ENCODE measurements at regions not wholly inside any gene's neighbourhood (a gene's known extent, or its start where the extent isn't known, plus 50 kb on each side); places are given as distances from the start of the nearest gene placed in this dataset.
"Not testable (repeated sequence)": the region's sequence is repeated elsewhere in the genome, so short reads cannot be mapped to it uniquely, and the experiment has no call there.

DNA sequence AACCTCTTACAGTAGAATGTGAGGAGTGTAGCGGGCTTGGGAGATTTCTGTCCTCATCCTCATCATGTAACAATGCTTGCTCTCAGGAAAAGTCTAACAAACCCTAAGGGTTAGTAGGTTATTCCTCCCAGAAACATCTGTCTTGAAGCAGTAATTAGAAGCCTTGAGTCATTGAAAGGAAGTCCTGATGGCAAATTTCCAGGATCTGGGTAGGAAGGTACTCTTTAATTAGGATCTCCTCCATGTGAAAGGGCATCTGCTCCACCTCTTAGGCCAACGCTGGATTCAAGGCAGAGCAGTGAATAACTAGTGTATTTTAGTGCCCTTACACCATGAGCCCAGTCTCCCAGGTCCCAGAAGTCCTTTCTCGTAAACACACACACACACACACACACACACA, 106.6 kb upstream of the BARHL2 start:
- no peak for DNase-seq

DNA sequence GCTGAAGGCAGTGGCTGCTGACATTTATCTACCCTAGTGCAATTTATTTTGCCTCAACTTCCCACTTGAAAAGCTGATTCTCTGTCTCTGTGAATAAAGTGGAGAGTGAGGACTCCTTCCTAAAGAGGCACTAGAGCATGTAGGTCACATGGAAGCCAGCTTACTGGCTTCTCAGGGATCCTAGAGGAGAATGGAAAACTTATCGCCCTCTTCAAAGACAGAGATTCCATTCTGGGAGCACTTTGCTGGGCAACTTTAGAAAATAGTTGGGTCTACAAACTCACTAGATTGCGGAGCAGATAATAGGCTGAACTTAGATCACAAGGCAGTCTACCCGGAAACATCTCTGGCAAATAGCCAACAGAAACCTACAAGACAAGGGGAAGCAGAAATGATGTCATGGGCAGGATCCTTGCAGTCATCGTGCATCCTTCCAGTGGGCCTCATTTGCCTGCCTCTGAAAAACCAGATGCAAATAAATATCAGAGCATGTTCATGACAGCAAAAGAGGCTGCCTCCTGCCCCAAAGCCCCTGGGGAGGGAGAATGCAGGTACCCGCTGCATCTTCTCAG, 104.8 kb upstream of the BARHL2 start:
- no peak for DNase-seq

GRCh38 chr1:90821152-90821787, 104.2 kb upstream of the BARHL2 start:
- no peak for DNase-seq

DNA sequence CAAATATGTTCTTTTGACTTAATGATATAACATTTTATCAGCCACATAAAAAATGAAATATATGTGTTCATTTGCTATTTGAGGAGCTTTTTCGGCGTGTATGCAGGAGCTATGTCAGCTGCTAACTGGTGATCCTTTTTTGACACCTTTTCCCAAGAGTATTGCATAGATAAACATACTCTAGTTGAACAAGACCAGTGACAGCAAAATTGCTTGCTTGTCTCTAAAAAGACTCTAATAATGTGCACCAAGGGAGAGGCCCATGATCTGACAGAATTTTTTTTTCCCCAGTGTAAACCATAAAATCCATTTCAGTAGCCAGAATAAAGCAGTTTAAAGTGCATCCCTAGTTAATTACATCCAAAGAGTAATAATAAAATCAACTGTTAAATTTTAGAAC, 103.6 kb upstream of the BARHL2 start:
- DNase-seq = no peak

GRCh38 chr1:90817399-90817798, 100.3 kb upstream of the BARHL2 start:
- DNase-seq = no peak

- not testable (repeated sequence) for DNase-seq
Measured at GRCh38 chr1:90812237-90812636, 95.1 kb upstream of the BARHL2 start.

DNA sequence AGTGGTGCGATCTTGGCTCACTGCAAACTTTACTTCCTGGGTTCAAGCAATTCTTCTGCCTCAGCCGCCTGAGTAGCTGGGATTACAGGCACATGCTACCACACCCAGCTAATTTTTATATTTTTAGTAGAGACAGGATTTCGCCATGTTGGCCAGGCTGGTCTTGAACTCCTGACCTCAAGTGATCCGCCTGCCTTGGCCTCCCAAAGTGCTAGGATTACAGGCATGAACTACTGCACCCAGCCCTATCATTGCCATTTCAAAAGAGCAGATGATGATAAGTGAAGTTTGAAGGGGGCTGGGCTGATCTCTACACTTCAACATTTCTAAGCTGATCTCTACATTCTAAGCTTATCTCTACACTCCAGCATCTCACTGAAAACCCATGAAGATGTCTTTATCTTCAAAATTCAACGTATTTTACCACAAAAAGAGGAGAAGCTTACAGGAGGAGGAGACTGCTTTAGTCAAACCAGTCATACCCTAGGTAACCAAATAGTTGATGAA, 94.4 kb upstream of the BARHL2 start:
- DNase-seq = not testable (repeated sequence)

DNA sequence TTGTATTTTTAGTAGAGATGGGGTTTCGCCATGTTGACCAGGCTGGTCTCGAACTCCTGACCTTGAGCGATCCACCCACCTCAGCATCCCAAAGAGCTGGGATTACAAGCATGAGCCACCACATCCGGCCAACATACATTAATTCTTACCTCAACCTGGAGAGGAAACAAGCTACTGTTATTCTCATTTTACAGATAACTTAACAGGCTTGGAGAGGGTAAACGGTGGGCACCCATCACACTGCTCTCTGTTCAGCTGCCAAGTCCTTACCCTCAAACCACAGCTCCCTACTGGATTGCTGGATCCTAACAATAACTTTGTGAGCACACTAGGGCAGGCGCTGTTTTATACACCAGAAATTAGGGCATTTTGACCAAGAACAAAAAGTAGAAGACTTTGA, 93.6 kb upstream of the BARHL2 start:
- no peak for DNase-seq

DNA sequence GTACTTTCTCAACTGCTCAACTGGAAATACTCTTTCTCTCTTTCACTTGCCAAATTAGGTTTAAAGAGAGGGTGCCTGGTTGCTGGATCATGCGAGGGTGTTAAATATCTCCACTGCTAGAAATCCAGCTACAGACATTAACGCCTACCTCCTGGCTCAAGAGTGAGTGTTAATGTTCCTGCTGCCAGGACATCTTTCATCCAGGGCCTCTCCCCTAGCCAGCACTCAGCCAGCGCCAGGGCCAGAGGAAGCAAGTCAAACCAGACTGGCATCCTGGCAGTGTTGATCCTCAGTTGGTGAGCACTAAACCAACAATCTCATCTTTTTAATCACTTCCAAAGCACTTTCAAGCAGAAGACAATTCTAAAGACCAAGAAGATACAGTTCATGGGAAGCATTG, 92.9 kb upstream of the BARHL2 start:
- DNase-seq = no peak

DNA sequence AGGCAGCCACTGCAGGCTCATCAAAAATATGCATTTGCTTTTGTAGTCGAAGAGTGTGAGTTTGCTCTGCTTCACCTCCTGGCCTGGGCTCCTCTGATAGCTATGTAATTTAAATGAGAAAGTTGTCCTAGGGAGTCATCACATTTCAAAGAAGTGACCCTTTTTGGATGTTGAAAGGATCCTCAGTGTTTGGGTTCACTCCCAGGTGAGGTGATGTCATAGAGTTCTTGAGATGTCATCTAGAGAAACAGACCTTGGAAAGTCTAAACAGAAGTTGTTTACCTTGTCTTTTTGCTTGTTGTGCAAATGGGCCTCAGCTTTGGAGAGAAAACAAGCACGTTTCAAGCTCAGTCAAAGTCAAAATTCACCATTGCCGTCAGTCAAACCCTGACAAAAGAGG, 92.0 kb upstream of the BARHL2 start:
- DNase-seq = no peak

DNA sequence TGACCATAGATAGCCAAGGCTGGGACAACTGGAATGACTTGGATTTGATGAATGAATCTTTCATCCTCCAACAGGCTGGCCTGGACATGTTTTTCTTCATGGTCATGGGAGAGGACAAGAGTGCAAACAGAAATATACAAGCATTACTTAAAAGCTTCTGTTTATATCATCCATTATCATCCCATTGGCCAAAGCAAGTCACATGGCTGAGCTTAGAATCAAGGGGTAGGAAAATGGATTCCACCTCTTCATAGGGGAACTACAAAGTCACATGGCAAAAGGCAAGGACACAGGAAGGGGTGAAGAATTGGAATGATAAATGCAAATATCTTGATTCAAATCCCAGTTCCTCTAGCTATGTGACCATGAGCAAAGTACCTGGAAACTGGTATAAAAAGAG, 90.2 kb upstream of the BARHL2 start:
- DNase-seq = no peak

GRCh38 chr1:90802622-90803021, 85.5 kb upstream of the BARHL2 start:
- no peak for DNase-seq

GRCh38 chr1:90800012-90800717, 83.1 kb upstream of the BARHL2 start:
- no peak for DNase-seq

DNA sequence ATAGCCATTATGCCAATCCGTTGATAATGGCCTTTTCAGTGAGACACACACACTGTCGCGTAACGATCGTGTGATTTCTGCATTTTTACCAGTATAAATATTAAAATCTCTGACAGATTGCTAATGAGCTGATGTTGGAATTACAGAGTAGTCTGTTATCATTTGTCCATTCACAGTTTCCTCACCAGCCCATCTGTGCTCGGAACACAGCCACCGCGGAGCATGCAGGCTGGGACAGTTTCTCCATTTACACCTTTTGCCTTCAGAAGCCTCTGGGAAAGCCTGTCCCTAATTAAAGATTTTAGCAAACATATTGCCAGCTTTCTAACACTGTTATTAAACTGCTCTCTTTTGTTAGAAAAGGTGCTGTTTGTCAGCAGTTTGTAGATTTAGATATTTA, 82.2 kb upstream of the BARHL2 start:
- no peak for DNase-seq

DNA sequence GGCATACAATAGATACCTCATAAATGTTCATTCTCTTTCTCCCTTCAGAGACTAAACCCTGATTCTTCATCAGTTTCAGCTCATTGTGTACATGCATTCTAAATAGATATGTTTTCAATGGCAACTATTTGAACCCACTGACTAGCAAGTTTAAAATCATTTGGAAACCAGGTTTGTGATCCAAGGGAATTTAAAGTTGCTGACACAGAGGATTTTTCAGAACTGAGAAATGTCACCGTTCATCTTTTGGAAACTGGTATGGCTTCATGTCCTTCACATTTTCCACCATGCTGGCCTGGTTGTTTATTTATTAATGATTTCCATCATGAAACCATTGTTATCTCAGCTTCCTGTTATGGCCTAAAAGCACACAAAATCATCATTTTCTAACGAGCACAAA, 81.8 kb upstream of the BARHL2 start:
- no peak for DNase-seq

DNA sequence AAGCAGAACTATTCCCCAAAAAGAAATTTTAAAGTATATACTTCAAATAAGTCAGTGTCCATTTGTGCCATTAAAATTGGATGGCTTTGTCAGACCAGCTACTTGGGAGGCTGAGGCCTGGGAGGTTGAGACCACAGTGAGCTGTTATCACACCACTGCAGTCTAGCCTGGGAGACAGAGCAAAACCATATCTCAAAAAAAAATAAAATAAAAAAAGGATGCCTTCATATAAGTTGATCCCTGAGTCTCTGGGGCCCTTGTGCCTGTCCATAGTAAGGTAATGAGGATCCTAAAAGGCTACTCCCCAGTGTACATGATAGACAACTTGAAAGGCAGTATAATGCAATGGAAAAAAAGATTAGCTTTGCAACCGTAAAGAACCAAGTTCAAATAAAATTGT, 81.2 kb upstream of the BARHL2 start:
- no peak for DNase-seq

DNA sequence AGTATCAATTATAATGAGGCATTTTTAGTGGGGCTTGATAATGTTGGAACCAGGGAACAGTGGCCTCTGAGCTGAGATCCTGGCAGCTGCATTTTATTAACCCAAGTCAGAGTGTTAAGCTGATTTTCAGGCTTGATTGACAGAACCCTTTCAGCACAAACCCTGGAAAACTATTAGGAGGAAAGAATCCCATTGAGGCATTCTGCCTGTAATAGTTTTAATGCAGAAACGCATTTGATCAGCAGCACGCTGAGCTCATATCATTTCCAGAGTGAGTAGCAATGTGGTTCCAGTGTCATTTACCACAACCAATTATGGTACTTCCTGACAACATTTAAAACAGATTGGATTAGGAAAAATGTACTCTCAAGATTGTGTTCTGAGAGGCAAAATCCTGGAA, 78.3 kb upstream of the BARHL2 start:
- DNase-seq = no peak

- no peak for DNase-seq
Measured at GRCh38 chr1:90786709-90787108, 69.6 kb upstream of the BARHL2 start.

DNA sequence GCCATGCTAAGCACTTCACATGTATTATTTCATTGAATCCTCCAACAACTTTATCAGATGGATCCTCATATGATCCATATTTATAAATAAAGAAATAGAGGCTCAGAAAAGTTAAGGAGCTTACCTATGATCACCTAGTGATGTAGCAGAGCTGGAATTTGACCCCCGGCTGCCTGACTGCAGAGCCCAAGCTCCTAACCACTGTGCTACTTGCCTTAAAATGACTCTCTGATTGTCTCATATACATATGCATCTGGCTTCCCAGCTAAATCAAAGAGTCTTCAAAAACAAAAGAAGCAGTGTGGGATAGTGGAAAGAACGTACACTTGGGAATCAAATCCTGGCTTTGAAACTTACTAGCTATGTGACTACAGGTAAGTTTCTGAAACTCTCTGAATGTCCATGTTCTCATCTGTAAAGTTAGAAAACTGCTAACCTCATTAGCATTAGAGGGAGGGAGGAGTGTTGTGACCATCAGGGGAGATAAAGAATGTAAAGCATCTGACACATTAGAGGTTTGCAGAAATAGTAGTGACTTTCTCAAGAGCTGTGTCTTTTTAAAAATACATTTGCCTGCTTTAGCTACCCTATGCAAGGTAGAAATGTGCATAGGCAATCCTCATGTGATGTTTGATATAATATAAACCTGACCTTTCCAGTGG, 67.2 kb upstream of the BARHL2 start:
- DNase-seq = no peak

- DNase-seq = no peak
Measured at GRCh38 chr1:90783181-90783580, 66.1 kb upstream of the BARHL2 start.

DNA sequence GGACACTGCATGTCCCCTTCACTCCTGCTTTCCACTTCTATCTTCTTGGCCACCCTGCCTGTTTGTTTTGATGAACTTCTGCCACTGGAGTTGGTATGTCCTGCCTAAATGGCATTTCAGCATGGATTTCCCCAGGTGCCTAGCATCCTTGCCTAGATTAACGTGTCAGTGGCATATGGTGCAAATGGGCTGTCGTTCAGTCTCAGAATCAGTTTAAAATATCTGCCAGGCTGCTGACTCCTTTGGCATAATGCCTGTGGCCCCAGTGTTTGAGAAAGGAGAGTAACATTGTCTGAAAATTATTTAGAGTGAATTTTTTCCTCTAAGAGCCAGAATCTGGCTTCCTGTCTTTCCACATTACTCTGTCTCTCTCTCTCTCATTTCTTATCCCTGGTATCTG, 64.9 kb upstream of the BARHL2 start:
- DNase-seq = no peak

- DNase-seq = no peak
Measured at GRCh38 chr1:90781534-90781933, 64.4 kb upstream of the BARHL2 start.

- no peak for DNase-seq
Measured at GRCh38 chr1:90780981-90781380, 63.9 kb upstream of the BARHL2 start.

DNA sequence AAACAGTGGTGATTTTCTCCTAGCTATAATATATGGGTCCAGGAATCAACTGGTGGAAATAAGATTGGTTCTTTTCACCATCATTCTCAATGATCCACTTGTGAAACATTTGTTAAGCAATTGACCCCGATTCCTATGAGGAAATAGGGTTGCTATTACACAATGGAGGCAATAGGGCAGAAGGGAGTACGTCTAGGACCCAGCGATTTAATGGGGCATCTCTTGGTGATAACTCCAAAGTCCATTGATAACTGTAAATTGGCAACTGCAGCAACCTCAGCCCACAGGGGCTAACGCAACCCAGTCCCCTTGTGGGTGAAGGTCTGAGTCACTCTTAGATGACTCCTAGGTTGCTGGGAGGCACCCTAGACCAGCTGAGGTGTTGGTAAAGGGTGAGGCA, 62.5 kb upstream of the BARHL2 start:
- DNase-seq = no peak

Data from CD4-positive, alpha-beta T cell treated with Interleukin-21 for 1 hour (primary cell).